HG03139 (cell line): ENCODE measurements at regions not wholly inside any gene's neighbourhood (a gene's known extent, or its start where the extent isn't known, plus 50 kb on each side); places are given as distances from the start of the nearest gene placed in this dataset.

Experiments used
- ATAC-seq: cut with Tn5 transposase; IDR thresholded peaks from one replicate; pipeline ENCODE4 v1.9.1; 2021; ENCODE audit not compliant: unreplicated experiment

- no peak for ATAC-seq
Observed at GRCh38 chr5:158139161-158139560, 280.2 kb upstream of the CLINT1 start.

- no peak for ATAC-seq
Observed at GRCh38 chr5:158135682-158136179, 276.8 kb upstream of the CLINT1 start.

GRCh38 chr5:158133369-158133768, 274.4 kb upstream of the CLINT1 start:
- no peak for ATAC-seq

- ATAC-seq: no peak
Observed at GRCh38 chr5:158127536-158127935, 268.6 kb upstream of the CLINT1 start.

- no peak for ATAC-seq
Observed at GRCh38 chr5:158126442-158127405, 267.8 kb upstream of the CLINT1 start.

- ATAC-seq: no peak
Observed at GRCh38 chr5:158124606-158125316, 265.8 kb upstream of the CLINT1 start.

GRCh38 chr5:158123595-158123994, 264.6 kb upstream of the CLINT1 start:
- no peak for ATAC-seq

- ATAC-seq: no peak
Observed at GRCh38 chr5:158121678-158122077, 262.7 kb upstream of the CLINT1 start.

- no peak for ATAC-seq
Observed at GRCh38 chr5:158120760-158121159, 261.8 kb upstream of the CLINT1 start.

GRCh38 chr5:158119961-158120723, 261.2 kb upstream of the CLINT1 start:
- ATAC-seq: no peak

GRCh38 chr5:158117467-158118160, 258.7 kb upstream of the CLINT1 start:
- ATAC-seq: no peak

GRCh38 chr5:158116965-158117364, 258.0 kb upstream of the CLINT1 start:
- no peak for ATAC-seq

- ATAC-seq: no peak
Observed at GRCh38 chr5:158115468-158115867, 256.5 kb upstream of the CLINT1 start.

- ATAC-seq: no peak
Observed at GRCh38 chr5:158108177-158108576, 249.2 kb upstream of the CLINT1 start.

GRCh38 chr5:158100373-158100888, 241.5 kb upstream of the CLINT1 start:
- ATAC-seq: no peak

- ATAC-seq: no peak
Observed at GRCh38 chr5:158099571-158100105, 240.7 kb upstream of the CLINT1 start.

- no peak for ATAC-seq
Observed at GRCh38 chr5:158096835-158097234, 237.9 kb upstream of the CLINT1 start.

GRCh38 chr5:158086856-158087255, 227.9 kb upstream of the CLINT1 start:
- ATAC-seq: no peak

GRCh38 chr5:158084292-158084691, 225.3 kb upstream of the CLINT1 start:
- no peak for ATAC-seq

GRCh38 chr5:158082696-158083287, 223.8 kb upstream of the CLINT1 start:
- no peak for ATAC-seq
